Fibroblast of the aortic adventitia (primary cell): ENCODE measurements at regions not wholly inside any gene's neighbourhood (a gene's known extent, or its start where the extent isn't known, plus 50 kb on each side); places are given as distances from the start of the nearest gene placed in this dataset.
A peak's percentile ranks its signal among the peaks of the same experiment; 100 is the strongest.

Experiments
- DNase-seq: peaks from one replicate; pipeline ENCODE4 v3.0.0-alpha.2; 2010; ENCODE audit warnings: low read depth
- H3K4me3 ChIP-seq: 2 replicates; pipeline ENCODE4 v1.5.1; 2011; ENCODE audit warnings: low read depth, mild to moderate bottlenecking, control low read depth, low read length, moderate library complexity
- TF ChIP-seq, protein P1 (sequence below): IDR thresholded peaks from 2 replicates; pipeline ENCODE4 v1.5.1; 2011; ENCODE audit warnings: mild to moderate bottlenecking, low read length, control low read depth, inconsistent platforms; ENCODE audit not compliant: insufficient read depth

DNA sequence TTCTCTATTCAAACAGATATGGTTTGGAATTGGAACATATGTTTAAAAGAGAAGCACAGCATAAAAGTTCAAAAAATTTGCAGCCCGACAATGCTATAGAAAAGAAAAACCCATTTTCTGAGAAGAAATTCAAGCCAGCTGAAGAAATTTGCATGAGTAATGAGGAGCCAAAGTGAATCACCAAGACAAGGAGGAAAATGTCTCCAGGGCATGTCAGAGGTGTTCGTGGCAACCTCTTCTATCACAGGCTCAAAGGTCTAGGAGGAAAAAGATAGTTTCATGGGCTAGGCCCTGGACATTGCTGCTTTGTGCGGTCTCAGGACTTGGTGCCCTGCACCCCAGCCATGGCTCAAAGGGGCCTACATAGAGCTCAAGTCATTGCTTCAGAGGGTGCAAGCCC is 134.8 kb upstream of the ADAMTS16 start:
- TF ChIP-seq, protein P1, sequence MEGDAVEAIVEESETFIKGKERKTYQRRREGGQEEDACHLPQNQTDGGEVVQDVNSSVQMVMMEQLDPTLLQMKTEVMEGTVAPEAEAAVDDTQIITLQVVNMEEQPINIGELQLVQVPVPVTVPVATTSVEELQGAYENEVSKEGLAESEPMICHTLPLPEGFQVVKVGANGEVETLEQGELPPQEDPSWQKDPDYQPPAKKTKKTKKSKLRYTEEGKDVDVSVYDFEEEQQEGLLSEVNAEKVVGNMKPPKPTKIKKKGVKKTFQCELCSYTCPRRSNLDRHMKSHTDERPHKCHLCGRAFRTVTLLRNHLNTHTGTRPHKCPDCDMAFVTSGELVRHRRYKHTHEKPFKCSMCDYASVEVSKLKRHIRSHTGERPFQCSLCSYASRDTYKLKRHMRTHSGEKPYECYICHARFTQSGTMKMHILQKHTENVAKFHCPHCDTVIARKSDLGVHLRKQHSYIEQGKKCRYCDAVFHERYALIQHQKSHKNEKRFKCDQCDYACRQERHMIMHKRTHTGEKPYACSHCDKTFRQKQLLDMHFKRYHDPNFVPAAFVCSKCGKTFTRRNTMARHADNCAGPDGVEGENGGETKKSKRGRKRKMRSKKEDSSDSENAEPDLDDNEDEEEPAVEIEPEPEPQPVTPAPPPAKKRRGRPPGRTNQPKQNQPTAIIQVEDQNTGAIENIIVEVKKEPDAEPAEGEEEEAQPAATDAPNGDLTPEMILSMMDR, result no peak
- H3K4me3 ChIP-seq, result no peak overlapping the region
- DNase-seq, result no peak

DNA sequence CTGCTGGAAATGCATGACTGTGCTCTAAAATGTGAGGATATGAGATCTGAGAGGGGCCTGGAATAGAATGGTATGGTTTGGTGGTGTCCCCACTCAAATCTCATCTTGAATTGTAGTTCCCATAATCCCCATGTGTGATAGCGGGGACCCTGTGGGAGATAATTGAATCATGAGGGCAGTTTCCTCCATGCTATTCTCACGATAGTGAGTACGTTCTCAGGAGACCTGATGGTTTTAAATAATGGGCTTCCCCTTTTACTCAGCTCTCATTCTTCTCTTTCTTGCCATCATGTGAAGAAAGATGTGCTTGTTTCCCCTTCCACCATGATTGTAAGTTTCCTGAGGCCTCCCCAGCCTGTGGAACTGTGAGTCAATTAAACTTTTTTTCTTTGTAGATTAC is 133.6 kb upstream of the ADAMTS16 start:
- TF ChIP-seq, protein P1, result no peak

DNA sequence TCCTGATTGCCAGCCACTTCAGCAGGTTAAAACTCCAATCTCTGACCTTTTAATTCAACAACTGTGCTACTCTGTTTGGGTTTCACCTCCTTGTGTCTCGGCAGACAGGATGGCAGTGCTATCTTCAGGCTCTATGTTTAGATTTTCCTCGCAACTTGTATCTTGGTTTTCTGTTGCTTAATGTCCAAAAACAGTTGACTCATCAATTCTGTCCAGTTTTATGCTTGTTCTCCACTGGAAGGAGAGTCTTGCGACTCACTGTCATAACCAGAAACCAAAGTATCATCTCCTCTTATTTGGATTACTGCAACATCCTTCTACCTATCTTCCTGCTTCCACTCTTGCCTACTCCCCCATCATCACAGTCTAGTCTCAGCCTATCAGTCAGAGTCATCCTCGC is 130.9 kb upstream of the ADAMTS16 start:
- no peak overlapping the region for H3K4me3 ChIP-seq
- DNase-seq, result no peak

More for the DNA sequence above, 133.6 kb upstream of the ADAMTS16 start:
- DNase-seq, result no peak
- H3K4me3 ChIP-seq, result no peak overlapping the region

DNA sequence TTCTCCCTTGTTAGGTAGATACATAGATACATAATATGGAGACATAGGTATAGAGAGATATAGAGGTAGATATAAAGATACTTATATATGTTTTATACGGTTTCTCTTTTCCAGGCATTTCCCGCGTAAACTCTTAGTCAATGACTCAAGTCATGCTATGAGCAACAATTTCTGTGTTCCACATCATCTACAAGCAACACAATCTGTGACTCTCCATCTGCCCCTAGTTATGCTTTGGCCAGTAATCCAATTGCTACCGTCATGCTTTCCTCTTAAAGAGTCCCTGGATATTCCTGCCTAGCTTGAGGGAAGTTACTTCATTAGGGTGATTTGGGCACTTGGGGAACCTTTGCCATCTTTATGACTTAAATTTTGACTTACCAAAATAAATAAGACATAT is 129.0 kb upstream of the ADAMTS16 start:
- DNase-seq, result peak; percentile 10
- TF ChIP-seq, protein P1, result no peak

More for the DNA sequence above, 130.9 kb upstream of the ADAMTS16 start:
- TF ChIP-seq, protein P1, result no peak

DNA sequence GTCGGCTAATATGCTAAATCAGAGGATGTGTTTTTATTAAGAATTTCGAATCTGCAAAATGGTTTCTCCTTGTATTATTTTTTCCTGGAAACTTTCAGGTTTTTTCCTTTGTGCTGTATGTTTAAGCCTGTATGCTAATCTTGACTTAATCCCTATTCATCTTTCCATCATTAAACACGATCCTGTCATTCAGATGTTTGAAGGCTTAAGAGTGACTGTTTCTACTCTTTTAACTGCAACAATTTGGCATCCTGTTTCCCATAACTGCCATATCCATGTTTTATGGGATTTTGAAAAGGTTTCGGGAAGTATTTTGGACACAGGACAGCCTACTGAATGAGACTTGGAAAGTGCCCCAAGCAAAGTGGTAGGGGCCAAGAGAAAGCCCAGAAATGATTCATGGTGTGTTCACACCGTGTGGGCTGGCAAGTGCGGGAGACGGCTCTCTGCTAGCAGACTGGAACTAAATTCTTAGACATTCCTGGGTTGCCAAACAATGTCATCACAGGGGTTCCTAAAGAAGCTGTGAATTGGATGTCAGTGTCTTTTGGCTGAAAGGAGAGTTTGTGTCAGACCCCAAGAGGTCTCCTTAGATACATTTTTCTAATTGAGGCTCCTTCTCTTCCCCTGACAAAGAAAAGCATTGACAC is 125.4 kb upstream of the ADAMTS16 start:
- peak; percentile 90 for DNase-seq
- no peak overlapping the region for H3K4me3 ChIP-seq
- TF ChIP-seq, protein P1, result no peak

More for the DNA sequence above, 129.0 kb upstream of the ADAMTS16 start:
- no peak overlapping the region for H3K4me3 ChIP-seq

DNA sequence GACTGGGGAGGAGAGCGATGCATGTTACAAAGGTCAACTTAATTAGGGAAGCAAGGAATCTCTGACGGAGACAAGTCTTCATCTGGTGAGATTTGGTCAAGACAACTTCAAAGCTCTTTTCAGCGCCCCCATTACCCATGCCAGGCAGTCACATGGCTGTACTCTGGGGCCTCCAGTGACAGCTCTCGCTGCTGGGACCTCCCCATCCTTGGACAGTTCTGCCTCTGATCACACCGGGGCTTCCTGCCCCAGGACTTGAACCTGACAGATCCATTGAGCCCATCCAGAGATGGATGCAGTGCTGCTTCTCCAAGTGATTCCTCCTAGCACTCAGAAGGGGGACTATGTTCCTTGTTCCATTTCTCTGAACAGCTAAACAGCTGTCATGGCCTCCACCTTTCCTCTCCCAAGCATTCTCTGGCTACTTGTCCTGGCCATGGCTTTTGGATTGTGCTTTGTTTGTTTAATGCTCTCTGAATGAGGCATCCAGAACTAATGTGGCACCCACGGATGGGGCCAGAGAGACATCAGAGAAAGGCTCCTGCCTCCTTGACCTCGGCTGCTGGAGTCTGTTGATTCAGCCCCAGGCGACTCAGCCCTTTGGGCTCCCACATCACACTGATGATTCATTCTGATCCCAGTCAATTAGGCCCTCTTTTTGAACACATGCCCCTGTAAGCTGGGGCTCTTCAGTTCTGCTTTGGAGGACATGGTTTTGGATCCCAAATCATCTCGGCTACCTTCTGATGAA is 122.1 kb upstream of the ADAMTS16 start:
- DNase-seq, result peak; percentile 65
- TF ChIP-seq, protein P1, result no peak

DNA sequence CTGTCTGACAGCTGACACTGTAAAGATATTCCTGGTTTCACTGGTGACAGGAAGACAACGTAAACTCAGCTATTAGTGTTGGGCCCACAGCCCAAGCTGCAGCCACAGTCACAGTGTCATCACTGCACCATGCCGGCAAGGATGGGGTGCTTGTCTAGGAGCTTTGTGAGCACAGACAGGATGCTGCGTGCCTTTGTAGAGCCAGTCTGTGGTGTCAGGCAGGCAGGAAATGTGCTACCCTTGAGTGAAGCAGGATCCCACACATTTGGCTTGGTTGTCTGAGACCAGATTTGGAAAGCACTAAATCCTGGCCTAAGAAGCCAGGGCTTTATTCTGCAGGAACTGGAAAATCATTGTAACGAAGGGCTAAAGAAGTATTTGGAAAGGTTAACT is 121.6 kb upstream of the ADAMTS16 start:
- TF ChIP-seq, protein P1, result no peak
- no peak overlapping the region for H3K4me3 ChIP-seq
- peak; percentile 48 for DNase-seq

More for the DNA sequence above, 122.1 kb upstream of the ADAMTS16 start:
- H3K4me3 ChIP-seq, result no peak overlapping the region
